ENCODE measurements at regions not wholly inside any gene's neighbourhood (a gene's known extent, or its start where the extent isn't known, plus 50 kb on each side); places are given as distances from the start of the nearest gene placed in this dataset.

- H3K23me2 ChIP-seq (ENCODE audit: low read depth, low read length): peaks cover 1% of the 10 kb centered on the region; the same call in 1 of the 2 replicates
- H3K56ac ChIP-seq (replicated peaks; ENCODE audit: insufficient read length, low read depth, low read length): no peak overlapping the region
- no peak overlapping the region for H2BK20ac ChIP-seq (ENCODE audit: low read length)
- H3K79me1 ChIP-seq (ENCODE audit: low read depth, low read length): no peaks in the 10 kb centered on the region
- POLR2A ChIA-PET (ENCODE audit: partially characterized antibody): no interaction called here
- no peaks in the 10 kb centered on the region for H4K20me1 ChIP-seq (replicated peaks in 1 of 2; ENCODE audit: control insufficient read depth in 1 of 2, insufficient read depth in 2 of 2, low read length in 2 of 2)
- no peaks in the 10 kb centered on the region for H3K9me3 ChIP-seq (ENCODE audit: insufficient read depth in 2 of 2, low read depth in 1 of 2, low read length in 1 of 2)
- H2BK15ac ChIP-seq (ENCODE audit: low read length): no peak overlapping the region
- CTCF ChIA-PET (ENCODE audit: partially characterized antibody): no interaction called here
- no peak overlapping the region for H3K27ac ChIP-seq (ENCODE audit: low read depth, low read length)
- H3K23ac ChIP-seq (ENCODE audit: insufficient read length): no peak overlapping the region
- no peak overlapping the region for H2AFZ ChIP-seq (ENCODE audit: low read length)
- H3K4me1 ChIP-seq (replicated peaks in 1 of 4; ENCODE audit: control insufficient read depth in 3 of 4, insufficient read depth in 4 of 4, low read length in 3 of 4): no peaks in the 10 kb centered on the region
- H3K4ac ChIP-seq (replicated peaks; ENCODE audit: insufficient read length, low read depth, low read length): no peak overlapping the region
- FAIRE-seq (no peak), DNase-seq (ENCODE audit: low read depth in 1 of 2, low spot score in 2 of 2) (no peak)
- no peak overlapping the region for H4K5ac ChIP-seq (ENCODE audit: insufficient read length, low read depth, low read length)
- 92% methylated on average over 1 of the region's 1 CpG; no CpG with 5 or more reads in 1 of the 2 experiments for WGBS, 2 experiments (ENCODE audit: extremely low coverage in 1 of 2, insufficient coverage in 1 of 2, insufficient read length in 1 of 2, insufficient replicate concordance in 2 of 2, low coverage in 1 of 2, low lambda C conversion rate in 2 of 2, missing lambda C conversion rate in 1 of 2)
- no peaks in the 10 kb centered on the region for H3K79me2 ChIP-seq (ENCODE audit: control insufficient read depth in 1 of 2, insufficient read depth in 2 of 2, low read length in 2 of 2)
- H2BK5ac ChIP-seq (ENCODE audit: low read depth, low read length): no peak overlapping the region
- no peak overlapping the region for H3K4me3 ChIP-seq (ENCODE audit: extremely low read depth in 1 of 4, insufficient read depth in 2 of 4, low read depth in 3 of 4, low read length in 4 of 4)
- no peak overlapping the region for H3K9ac ChIP-seq (replicated peaks in 1 of 4; ENCODE audit: extremely low read depth in 1 of 4, low read depth in 3 of 4, low read length in 3 of 4)
- H3K4me2 ChIP-seq (ENCODE audit: insufficient read depth in 1 of 2, low read depth in 2 of 2, low read length in 2 of 2): no peak overlapping the region
- H3K36me3 ChIP-seq (ENCODE audit: control insufficient read depth in 2 of 4, insufficient read depth in 4 of 4, low read length in 3 of 4): no peaks in the 10 kb centered on the region
- H2BK120ac ChIP-seq (replicated peaks; ENCODE audit: low read depth, low read length): no peak overlapping the region
- no peak overlapping the region for H4K8ac ChIP-seq (ENCODE audit: extremely low read depth, insufficient read depth, low read length)
- H4K91ac ChIP-seq (replicated peaks; ENCODE audit: insufficient read length, low read length): no peak overlapping the region
- TF ChIP-seq EP300 (IDR thresholded peaks at IDR 0.05; ENCODE audit: borderline replicate concordance in 1 of 2, low read depth in 2 of 2, low read length in 2 of 2): no peak
- TF ChIP-seq ATF3 (IDR thresholded peaks at IDR 0.05; ENCODE audit: insufficient read depth, low read depth, low read length): no peak
- no peak for TF ChIP-seq CREB1 (IDR thresholded peaks at IDR 0.05)
- no peaks in the 10 kb centered on the region for H3K27me3 ChIP-seq (replicated peaks in 1 of 4; ENCODE audit: control insufficient read depth in 3 of 4, extremely low read depth in 1 of 4, insufficient read depth in 3 of 4, low read length in 3 of 4)
- H3K14ac ChIP-seq (ENCODE audit: insufficient read length): no peak overlapping the region
- no peak overlapping the region for H2BK12ac ChIP-seq (ENCODE audit: low read depth, low read length)
- no peak overlapping the region for H2AK5ac ChIP-seq (ENCODE audit: low read depth, low read length)
- H3K18ac ChIP-seq (ENCODE audit: extremely low read depth, low read length): no peak overlapping the region
Observed at GRCh38 chr5:84637662-84638375, 253.1 kb upstream of the EDIL3 start.

All from H1 (cell line).